DMS 273 treated with DMSO at 0.1 percent for 48 hours (cell line): ENCODE measurements at regions not wholly inside any gene's neighbourhood (a gene's known extent, or its start where the extent isn't known, plus 50 kb on each side); places are given as distances from the start of the nearest gene placed in this dataset.
"Not testable (repeated sequence)": the region's sequence is repeated elsewhere in the genome, so short reads cannot be mapped to it uniquely, and the experiment has no call there.

Source experiments
- DNase-seq: peaks from one replicate; lab custom pipeline; 2025; lab: John Stamatoyannopoulos, UW

DNA sequence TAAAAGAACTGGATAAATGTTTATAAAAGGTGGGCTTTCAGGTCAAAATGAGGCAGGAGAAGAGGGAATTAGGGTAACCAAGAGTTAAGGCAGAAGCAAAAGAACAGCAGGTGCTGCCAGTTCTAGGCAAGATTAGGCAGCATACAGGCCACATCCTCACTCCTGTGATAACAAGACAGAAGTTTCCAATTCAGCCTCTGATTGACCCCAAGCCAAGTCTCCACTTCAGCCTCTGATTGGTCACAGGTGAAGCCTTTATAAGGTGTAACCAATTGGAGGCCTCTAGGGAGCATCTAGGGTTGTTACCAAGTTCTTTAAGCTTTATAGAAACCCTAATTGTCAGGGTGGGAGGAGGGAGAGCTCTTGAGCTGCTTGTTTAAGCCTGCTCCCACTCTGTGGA lies 160.8 kb downstream of the MATN1 start:
- DNase-seq, result no peak

DNA sequence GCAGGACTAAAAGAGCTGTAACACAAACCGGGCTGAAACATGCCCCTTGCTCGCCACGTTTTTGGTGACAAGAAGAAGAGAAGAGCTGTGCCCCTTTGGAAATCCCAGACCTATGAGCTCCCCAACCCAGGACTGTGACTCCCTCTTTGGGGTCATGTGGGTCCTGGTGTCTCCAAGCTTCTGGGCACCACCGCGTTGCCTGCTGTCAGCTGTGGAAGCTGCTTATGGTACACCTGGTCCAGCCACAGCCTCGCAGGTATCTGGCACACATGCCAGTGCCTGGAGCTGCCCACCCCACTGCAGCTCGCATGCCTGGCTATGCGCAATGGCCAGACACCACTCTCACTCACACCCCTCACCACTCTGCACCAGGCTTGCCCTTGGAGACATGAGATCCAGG lies 171.8 kb downstream of the MATN1 start:
- no peak for DNase-seq

DNA sequence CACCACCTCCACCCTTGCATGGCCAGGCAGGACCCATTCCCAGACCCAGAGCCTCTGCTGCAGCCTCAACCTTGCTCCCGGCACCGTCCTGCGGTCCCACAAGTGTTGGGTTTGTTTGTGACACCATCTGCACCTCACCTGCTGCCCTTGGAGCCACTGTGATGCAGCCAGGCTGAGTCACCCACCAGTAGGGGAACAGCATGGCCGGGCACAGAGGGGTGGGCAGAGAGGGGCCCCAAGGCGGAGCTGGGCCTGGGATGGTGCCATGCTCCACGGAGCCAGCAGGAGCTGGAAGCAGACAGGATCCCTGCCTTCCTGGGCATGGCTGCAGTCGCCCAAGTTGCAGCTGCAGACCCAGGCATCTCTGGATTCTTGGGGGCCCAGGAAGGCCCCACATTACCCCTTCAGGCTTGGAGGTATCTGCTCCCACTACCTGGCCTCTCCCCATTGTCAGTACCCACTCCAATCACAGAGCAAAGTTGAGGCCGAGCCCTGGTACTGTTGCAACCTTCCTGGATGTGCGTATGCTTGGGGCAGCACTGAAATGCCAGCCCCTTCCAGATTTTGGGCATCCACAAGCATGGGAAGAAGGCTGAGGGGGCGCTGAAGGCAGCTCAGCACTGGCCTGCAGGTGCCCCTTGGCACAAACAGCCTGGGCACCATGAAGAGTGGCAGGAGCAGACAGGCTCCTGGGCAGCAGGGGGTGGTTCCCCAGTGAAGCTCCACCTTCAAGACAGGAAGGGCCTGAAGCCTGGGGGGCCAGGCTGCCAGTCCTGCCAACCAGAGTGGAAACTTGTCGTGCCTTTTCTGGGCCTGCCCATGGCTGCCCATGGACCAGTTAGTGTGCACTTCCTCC lies 172.8 kb downstream of the MATN1 start:
- no peak for DNase-seq

DNA sequence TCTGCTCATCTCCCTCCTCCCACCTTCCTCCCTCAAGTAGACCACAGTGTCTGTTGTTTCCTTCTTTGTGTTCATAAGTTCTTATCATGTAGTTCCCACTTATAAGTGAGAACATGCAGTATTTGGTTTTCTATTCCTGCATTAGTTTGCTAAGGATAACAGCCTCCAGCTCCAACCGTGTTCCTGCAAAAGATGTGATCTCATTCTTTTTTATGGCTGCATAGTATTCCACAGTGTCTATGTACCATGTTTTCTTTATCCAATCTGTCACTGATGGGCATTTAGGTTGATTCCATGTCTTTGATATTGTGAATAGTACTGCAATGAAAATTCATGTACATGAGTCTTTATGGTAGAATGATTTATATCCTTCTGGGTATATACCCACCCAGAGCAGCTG lies 173.5 kb downstream of the MATN1 start:
- not testable (repeated sequence) for DNase-seq

DNA sequence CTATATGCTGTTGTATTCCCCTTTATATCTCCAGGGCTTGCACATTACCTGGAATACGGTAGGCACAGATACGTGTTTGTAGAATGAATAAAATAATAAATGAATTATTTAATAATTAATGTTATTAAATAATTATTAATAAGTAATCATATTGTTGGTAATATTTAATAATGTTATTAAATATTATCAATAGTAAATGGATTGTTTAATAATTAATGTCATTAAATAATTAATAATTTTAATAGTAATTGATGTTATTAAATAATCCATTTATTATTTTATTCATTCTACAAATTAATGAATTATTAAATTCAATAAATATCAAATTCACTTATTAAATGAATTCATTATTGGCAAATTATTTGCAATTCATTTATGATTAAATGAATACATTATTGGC lies 175.1 kb downstream of the MATN1 start:
- DNase-seq, result no peak

DNA sequence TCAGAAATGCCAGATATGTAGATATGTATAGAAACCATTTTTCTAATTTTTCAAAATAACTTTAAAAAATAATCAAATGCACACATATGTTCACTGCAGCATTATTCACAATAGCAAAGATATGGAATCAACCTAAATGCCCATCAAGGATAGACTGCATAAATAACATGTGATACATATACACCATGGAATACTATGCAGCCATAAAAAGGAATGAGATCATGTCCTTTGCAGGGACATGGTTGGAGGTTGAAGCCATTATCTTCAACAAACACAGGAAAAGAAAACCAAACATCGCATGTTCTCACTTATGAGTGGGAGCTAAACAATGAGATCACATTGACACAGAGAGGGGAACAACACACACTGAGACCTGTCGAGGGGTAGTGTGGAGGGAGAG lies 176.1 kb downstream of the MATN1 start:
- DNase-seq, result not testable (repeated sequence)

DNA sequence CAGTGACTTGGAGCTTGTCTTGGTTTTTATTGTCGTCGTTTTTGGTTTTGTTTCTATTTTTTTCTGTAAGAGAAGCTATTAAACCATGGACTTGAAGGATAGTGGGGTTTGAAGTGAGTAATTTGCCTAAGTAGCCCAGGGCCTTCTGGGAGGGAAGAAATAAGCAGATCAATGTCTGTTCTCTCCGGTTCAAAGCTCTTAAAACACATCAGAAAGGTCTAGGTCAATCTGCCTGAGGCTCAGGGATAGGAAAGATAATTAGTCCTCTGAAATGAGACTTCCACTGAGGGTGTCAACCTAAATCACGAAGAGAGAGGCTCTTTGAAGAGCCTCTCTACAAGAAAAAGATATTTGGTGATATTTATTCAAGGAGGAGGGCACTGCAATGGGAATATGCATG lies 178.0 kb downstream of the MATN1 start:
- DNase-seq, result no peak

DNA sequence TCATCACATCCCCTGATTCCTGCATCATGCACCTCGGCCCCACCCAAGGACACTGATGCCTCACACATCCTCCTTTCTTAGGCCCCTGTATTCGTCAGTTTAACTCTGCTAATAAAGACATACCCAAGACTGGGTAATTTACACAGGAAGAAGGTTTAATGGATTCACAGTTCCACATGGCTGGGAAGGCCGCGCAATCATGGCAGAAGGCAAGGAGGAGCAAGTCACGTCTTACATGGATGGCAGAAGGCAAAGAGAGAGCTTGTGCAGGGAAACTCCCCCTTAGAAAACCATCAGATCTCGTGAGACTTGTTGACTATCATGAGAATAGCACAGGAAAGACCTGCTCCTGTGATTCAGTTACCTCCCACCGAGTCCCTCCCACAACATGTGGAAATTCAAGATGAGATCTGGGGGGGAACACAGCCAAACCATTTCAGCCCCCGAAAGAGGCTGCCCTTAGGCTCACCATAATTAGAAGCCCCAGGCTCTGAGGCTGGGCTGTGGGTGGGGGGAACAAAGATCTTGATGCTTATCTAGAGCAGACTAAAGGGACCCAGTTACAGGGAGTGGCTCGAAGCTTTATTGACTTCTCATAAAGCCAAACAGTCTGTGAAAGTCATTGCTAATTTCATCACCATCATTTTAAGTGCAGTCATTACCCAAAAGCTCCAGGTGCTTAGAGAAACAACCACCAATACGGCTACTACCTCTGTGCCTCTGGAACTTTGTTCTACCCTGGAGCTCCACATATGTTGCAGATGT lies 181.5 kb downstream of the MATN1 start:
- DNase-seq, result no peak

DNA sequence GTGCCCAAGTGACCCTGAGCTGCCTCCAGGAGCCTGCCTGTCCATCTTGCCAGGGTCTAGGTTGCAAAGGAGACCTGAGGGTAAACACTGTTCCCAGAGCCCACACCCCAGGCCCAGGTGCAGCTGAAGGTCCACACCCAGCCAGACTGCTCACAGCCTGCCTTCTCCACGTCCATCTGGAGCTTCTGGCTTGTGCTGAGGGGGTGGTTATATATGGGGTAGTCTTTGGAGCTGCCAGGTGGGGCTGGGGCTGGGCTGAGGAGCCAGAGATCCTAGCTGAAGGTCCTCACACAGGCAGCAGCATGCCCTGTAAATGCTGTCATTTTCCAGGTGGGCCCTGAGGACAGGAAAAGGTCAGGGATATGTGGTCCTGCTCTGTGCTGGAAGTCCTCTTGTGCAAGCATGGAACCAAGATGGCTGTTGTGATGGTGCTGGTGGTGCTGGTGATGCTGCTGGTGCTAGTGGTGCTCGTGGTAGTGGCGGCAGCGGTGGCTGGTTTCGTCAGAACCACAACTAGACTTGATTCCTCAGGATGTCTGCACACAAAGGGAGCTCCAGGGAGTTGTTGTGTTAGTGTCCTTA lies 182.7 kb downstream of the MATN1 start:
- DNase-seq, result no peak

DNA sequence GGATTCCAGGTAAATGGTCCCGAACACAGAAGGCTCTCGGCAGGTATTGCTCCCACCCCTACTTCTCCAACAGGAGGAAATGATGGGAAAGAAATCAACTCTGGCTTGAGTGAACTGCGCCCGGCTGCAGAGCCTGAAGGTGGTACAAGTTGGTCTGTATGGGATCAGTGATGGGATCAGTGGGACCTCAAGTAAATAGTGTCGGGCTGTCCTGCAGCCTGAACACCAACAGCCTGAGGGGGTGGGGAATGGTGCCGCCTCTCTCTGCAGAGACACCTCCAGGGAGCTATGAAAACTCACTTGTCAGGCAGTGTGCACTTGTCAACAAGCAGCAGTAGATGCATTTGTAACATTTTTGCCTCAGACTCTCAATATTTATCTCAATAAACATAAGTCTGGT lies 183.5 kb downstream of the MATN1 start:
- no peak for DNase-seq

DNA sequence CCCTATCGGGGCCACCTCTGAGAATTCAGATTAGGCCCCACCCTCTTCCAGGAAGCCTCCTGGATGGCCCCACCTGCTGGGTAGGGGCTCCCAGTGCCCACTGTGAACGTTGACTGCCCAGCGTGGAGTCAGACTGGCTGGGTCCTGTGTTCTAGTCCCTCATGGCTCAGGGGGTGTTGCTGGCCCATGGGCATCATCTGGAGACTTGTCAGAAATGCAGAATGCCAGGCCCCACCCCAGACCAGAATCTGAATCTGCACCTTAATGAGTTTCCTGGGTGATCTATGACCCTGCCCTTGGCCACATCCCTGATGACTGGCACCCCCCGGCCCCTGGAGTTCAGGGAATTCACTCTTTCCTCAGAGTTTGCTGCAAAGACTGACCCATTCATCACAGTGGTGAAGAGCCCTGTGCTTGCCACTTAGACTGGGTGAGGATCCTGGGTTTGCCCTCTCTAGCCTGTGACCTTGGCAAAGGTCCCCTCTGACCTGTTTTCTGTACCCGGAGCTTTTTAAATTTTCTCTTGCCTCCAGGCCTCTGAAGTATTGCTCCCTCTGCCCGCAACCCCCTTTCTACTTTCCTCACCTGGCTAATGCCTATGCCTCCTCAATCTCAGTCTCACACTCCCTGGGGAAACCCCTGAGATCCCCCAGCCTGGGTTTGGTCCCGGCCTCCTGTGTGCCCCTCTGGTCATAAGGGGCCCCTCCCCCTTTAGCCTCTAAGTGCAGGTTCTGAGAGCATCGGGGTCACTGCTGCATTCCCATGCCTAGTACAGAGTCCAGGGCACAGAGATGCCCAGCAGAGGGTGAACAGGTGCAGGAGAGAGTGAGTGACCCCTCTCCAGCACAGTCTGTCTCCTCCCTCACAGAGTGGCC lies 184.2 kb downstream of the MATN1 start:
- DNase-seq, result no peak

DNA sequence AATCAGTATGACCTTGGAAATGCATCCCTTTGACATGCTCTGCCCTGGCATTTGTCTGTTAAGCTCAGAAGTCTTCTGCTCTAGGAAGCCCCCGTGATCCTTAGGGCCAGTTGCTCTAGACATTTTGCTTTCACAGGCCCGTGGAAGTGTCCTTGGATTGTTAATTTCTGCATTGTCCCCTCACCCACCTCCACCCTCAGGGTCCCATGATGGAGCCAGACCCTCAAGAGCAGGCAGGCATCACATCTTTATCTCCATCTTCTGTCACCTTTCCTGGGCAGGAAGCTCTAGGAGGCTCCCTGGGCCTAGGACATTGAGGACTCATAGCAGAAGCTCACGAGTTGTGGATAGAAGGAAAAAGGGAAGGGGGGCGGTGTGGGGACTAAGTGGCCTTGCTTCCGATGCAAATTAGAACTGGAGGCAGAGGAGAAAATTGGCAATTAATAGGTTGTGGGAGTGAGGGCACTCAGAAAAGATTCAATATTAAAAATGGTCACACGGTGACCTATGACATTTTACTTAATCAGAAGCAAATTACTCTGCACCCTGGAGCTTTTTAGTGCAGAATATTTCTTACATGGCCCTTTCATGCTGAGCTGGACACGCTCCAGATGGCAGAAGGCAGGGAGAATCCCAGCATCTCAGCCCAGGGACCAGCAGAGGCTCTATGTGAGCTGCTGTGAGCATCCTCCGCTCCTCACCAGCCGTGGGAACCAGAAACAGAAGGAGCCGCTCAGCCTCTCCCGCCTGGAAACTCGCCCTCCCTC lies 185.0 kb downstream of the MATN1 start:
- no peak for DNase-seq

DNA sequence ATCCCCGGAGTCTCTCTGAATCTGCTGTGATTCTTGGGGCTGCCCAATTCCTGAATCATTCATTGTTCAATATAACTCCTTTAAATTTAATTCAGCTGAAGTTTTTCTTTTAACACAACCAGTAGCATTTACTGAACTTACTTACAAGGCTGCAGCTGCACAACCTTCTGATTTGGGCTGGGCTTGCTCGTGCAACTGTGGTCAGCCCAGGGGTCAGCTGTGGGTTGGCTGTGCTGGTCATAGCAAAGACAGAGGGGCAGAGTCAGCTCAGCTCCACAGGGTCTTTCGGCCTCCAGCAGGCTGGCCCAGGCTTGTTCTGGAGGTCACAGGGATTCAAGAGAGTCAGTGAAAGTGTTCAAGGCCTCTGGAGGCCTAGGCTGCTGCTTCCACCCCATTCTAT lies 186.1 kb downstream of the MATN1 start:
- no peak for DNase-seq

DNA sequence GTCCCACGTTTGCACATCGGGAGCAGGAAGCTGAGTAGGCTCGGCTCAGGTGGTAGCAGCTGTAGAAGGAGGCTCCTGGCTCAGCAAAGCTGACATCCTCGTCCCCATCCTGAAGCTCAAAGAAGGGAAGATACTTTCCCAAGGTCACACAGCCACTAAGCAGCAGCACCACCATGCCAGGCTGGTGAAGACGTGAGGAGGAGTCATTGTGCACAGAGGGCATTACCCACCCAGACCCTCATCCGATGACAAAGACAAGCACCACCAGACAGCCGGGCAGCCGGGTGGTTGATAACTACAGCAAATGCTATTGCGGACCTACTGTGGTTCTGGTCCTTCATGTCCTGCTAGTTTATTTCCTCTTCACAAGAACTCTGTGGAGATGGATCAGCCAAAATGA lies 186.9 kb downstream of the MATN1 start:
- DNase-seq, result no peak

DNA sequence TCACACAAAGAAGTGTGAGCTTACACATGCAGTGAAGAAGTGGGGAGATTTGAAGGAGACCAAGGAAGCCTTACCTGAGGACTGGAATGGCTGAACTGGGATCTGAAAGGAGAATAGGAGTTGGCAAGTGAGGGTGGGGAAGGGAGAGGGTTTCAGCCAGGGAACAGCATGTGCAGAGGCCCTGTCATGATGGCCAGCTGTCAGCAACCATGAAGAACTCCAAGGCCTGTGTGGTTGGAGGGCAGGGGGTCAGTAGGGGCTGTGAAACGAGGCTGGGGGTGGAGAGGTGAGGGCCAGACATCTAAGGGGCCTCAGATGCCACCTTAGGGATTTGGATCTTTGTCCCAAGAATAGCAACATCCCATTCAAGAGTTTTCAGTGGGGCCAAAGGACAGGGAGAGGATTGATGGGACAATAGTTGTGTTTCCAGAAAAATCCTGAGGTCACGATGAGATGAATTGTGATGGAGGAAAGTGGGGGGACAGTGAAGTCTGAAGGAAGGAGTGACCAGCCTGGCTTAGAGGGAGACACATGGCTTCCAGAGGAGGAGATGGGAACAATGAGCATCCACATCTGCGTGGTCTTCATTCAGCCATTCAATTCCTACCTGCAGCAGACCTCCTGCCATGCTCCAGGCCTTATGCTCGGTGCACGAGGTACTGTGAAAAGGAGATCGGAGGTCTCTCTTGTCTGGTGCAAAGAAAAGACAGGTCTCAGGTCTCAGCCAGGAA lies 187.6 kb downstream of the MATN1 start:
- DNase-seq, result no peak

DNA sequence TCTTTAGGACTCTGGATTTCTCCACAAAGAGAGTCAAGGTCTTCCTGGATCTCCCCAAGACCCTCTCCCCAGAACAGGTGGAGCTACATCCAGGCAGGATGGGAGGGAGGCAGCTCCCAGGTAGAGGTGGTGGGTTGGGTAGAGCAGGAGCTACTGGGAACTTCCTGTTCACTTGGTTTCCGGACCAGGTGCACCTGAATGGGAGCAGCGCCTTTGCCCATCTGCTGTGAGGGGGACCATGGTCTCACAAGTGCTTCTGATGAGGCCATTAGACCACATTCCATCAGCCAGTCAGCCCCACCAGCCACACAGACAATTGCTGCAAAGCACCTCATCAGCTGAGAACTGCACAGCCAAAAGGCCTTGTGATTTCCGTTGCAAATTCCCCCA lies 188.8 kb downstream of the MATN1 start:
- DNase-seq, result no peak

DNA sequence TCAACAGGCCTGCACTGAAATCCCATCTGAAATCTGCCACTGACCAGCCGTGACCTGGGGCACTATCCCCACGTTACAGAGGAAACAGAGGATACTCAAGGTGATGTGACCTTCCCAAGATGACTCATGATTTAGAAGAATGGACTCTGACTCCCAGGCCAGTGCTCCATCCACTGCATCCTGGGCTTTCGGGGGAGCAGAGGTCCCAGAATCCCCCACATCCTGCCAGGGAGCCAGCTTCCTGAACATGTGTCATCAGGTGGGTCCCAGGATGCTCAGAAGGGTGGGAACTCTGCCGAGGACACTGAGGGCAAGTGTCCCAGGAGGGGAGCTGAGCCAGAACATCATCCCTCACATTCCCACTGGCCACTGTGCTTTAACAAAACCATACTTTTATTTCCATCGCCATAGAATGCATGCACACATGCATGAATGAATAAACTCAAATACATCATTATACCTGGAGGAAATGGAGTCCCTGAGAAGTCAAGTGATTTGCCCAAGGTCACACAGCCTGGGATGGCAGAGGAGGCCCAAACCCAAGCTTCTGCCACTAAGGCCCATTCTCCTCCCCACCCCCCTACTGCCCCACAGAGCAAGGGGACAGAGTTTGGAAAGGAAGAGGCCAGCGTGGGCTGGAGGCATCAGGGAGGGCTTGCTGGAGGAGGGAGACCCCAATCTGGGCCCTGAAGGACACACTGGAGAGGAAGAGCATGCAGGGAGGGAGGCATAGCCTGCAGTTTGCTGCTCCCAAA lies 189.4 kb downstream of the MATN1 start:
- DNase-seq, result no peak

DNA sequence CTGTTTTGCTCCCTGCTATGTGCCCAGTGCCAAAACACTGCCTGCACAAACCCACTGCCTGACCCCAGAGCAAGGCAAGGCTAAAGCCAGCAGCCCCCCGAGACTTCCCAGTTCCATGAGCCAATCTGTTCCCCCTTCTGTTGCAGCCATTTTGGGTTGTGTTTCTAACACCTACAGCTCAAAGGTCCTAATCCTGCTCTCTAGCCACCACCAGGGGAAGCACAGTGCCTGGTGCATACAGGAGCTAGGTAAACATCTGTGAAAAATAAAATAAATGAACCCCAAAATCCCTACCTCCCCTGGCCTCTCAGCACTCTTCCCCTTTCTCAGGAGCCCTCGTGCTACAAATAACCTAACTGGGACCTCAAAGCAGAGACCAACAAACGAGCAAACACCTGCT lies 190.2 kb downstream of the MATN1 start:
- DNase-seq, result no peak

DNA sequence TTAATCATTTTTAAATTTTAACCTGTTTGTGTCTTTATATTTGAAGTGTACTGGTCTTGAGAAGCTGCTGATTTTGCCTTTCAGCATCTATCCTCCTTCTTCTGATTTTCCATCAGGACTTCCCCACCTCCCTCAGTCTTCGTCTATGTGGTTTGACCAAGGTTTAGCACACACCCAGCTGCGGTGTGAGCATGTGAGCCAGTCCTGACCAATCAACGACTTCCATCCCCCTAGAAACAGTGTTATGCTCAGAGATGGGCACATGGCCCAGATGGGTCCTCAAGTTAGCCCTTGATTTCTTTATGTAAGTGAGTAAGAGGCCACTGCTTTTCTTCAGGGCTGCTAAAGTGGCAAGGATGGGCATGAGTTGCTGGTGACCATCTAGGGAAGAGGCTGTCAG lies 190.8 kb downstream of the MATN1 start:
- DNase-seq, result no peak
